Loucy (cell line): ENCODE measurements at regions not wholly inside any gene's neighbourhood (a gene's known extent, or its start where the extent isn't known, plus 50 kb on each side); places are given as distances from the start of the nearest gene placed in this dataset.

Source experiments
- H2AFZ ChIP-seq: fragments of 200-600 bp; sonication (generic); 2 replicates; pipeline ENCODE4 v1.6.0; 2016; ENCODE audit warnings: antibody characterized with exemption, mild to moderate bottlenecking, low read length, moderate library complexity
- H3F3A ChIP-seq: fragments of 200-600 bp; 2 replicates; pipeline ENCODE4 v1.6.0; 2016; ENCODE audit warnings: antibody characterized with exemption, low read depth, mild to moderate bottlenecking
- H3K27me3 ChIP-seq: fragments of 200-600 bp; sonication (generic); 2 replicates; pipeline ENCODE4 v1.6.1; 2014; ENCODE audit warnings: low read length, mild to moderate bottlenecking; ENCODE audit not compliant: insufficient read depth, poor library complexity, severe bottlenecking
- H3K36me3 ChIP-seq: fragments of 200-600 bp; sonication (generic); 2 replicates; pipeline ENCODE4 v1.6.1; 2016; ENCODE audit warnings: low read length; ENCODE audit not compliant: insufficient read depth
- H3K4me1 ChIP-seq: fragments of 200-600 bp; sonication (generic); 2 replicates; pipeline ENCODE4 v1.5.1; 2014; ENCODE audit warnings: low read length, mild to moderate bottlenecking; ENCODE audit not compliant: insufficient read depth, poor library complexity, severe bottlenecking
- H3K4me2 ChIP-seq: fragments of 200-600 bp; sonication (generic); 2 replicates; pipeline ENCODE4 v1.6.0; 2014; ENCODE audit warnings: antibody characterized with exemption, low read length, low read depth, mild to moderate bottlenecking; ENCODE audit not compliant: poor library complexity, severe bottlenecking
- H3K4me3 ChIP-seq: fragments of 200-600 bp; sonication (generic); 2 replicates; pipeline ENCODE4 v1.5.1; 2014; ENCODE audit warnings: low read length, mild to moderate bottlenecking, mixed read lengths; ENCODE audit not compliant: poor library complexity, severe bottlenecking
- H3K79me2 ChIP-seq: fragments of 200-600 bp; sonication (generic); 2 replicates; pipeline ENCODE4 v1.6.1; 2014; ENCODE audit warnings: low read length; ENCODE audit not compliant: insufficient read depth
- H3K9ac ChIP-seq: fragments of 200-600 bp; sonication (generic); 2 replicates; pipeline ENCODE4 v1.6.0; 2014; ENCODE audit warnings: mild to moderate bottlenecking, low read depth, low read length, moderate library complexity; ENCODE audit not compliant: poor library complexity, severe bottlenecking
- H3K9me2 ChIP-seq: fragments of 200-600 bp; sonication (generic); replicated peaks from 2 replicates; pipeline ENCODE4 v1.6.1; 2016; ENCODE audit warnings: low read depth, low read length, mixed read lengths
- H3K9me3 ChIP-seq: fragments of 200-600 bp; sonication (generic); 2 replicates; pipeline ENCODE4 v1.6.1; 2014; ENCODE audit warnings: mild to moderate bottlenecking, antibody characterized with exemption, low read length, low read depth; ENCODE audit not compliant: insufficient read depth
- H4K20me1 ChIP-seq: fragments of 200-600 bp; sonication (generic); 2 replicates; pipeline ENCODE4 v1.6.0; 2014; ENCODE audit warnings: antibody characterized with exemption, low read length, mild to moderate bottlenecking; ENCODE audit not compliant: insufficient read depth, poor library complexity, severe bottlenecking
- CTCF ChIP-seq: fragments of 200-600 bp; sonication (generic); conservative IDR thresholded peaks from 2 replicates; pipeline ENCODE4 v1.5.1; 2014; ENCODE audit warnings: mild to moderate bottlenecking, antibody characterized with exemption, low read length
- EZH2phosphoT487 ChIP-seq: fragments of 200-600 bp; IDR thresholded peaks from 2 replicates; pipeline ENCODE4 v1.6.1; 2018; ENCODE audit warnings: antibody characterized with exemption, mild to moderate bottlenecking, moderate library complexity, borderline replicate concordance

- no peaks in the 10 kb centered on the region for H3K9me2 ChIP-seq
- H3K79me2 ChIP-seq, result no peaks in the 10 kb centered on the region
- no peaks in the 10 kb centered on the region for H3K27me3 ChIP-seq
- H3K4me1 ChIP-seq, result no peaks in the 10 kb centered on the region
- H2AFZ ChIP-seq, result no peak overlapping the region
- no peaks in the 10 kb centered on the region for H4K20me1 ChIP-seq
- no peak overlapping the region for H3K9ac ChIP-seq
- H3F3A ChIP-seq, result no peaks in the 10 kb centered on the region
- H3K4me2 ChIP-seq, result no peak overlapping the region
- H3K4me3 ChIP-seq, result no peak overlapping the region
- TF ChIP-seq CTCF, result no peak
- no peak for TF ChIP-seq EZH2phosphoT487
- no peaks in the 10 kb centered on the region for H3K36me3 ChIP-seq
- H3K9me3 ChIP-seq, result no peaks in the 10 kb centered on the region
Observed at GRCh38 chr2:71779774-71780105, 326.4 kb downstream of the DYSF start.

GRCh38 chr2:71778936-71779773 is 325.8 kb downstream of the DYSF start:
- Histone ChIP-seq H4K20me1 (no peaks in the 10 kb centered on the region), H3K4me3 (no peak overlapping the region), H3K9me3 (no peaks in the 10 kb centered on the region), H3K27me3 (no peaks in the 10 kb centered on the region), H3K4me2 (no peak overlapping the region), H3F3A (no peaks in the 10 kb centered on the region), H3K79me2 (no peaks in the 10 kb centered on the region), H2AFZ (no peak overlapping the region), H3K4me1 (no peaks in the 10 kb centered on the region), H3K9ac (no peak overlapping the region), H3K36me3 (no peaks in the 10 kb centered on the region), H3K9me2 (no peaks in the 10 kb centered on the region)
- TF ChIP-seq CTCF (no peak), EZH2phosphoT487 (no peak)

- TF ChIP-seq CTCF, result no peak
- TF ChIP-seq EZH2phosphoT487, result no peak
- H3K79me2 ChIP-seq, result no peaks in the 10 kb centered on the region
- H3F3A ChIP-seq, result no peaks in the 10 kb centered on the region
- H3K9me2 ChIP-seq, result no peaks in the 10 kb centered on the region
- no peaks in the 10 kb centered on the region for H3K9me3 ChIP-seq
- H3K9ac ChIP-seq, result no peak overlapping the region
- H3K4me3 ChIP-seq, result no peak overlapping the region
- H3K4me1 ChIP-seq, result no peaks in the 10 kb centered on the region
- no peak overlapping the region for H2AFZ ChIP-seq
- H3K36me3 ChIP-seq, result no peaks in the 10 kb centered on the region
- no peaks in the 10 kb centered on the region for H3K27me3 ChIP-seq
- no peak overlapping the region for H3K4me2 ChIP-seq
- H4K20me1 ChIP-seq, result no peaks in the 10 kb centered on the region
Observed at GRCh38 chr2:71778514-71778913, 325.2 kb downstream of the DYSF start.
